AG10803 (cell line): ENCODE measurements at regions not wholly inside any gene's neighbourhood (a gene's known extent, or its start where the extent isn't known, plus 50 kb on each side); places are given as distances from the start of the nearest gene placed in this dataset.

ENCODE experiments used
- DNase-seq: peaks from one replicate; pipeline ENCODE4 v3.0.0; 2010; ENCODE audit warnings: low read depth
- H3K4me3 ChIP-seq: 2 replicates; pipeline ENCODE4 v1.5.1; 2011; ENCODE audit warnings: mild to moderate bottlenecking, low read length, control low read depth
- TF ChIP-seq, protein P1 (sequence below): conservative IDR thresholded peaks from 2 replicates; pipeline ENCODE4 v1.5.1; 2011; ENCODE audit warnings: mild to moderate bottlenecking, low read length, control low read depth, inconsistent platforms

- no peak for DNase-seq
- TF ChIP-seq, protein P1, sequence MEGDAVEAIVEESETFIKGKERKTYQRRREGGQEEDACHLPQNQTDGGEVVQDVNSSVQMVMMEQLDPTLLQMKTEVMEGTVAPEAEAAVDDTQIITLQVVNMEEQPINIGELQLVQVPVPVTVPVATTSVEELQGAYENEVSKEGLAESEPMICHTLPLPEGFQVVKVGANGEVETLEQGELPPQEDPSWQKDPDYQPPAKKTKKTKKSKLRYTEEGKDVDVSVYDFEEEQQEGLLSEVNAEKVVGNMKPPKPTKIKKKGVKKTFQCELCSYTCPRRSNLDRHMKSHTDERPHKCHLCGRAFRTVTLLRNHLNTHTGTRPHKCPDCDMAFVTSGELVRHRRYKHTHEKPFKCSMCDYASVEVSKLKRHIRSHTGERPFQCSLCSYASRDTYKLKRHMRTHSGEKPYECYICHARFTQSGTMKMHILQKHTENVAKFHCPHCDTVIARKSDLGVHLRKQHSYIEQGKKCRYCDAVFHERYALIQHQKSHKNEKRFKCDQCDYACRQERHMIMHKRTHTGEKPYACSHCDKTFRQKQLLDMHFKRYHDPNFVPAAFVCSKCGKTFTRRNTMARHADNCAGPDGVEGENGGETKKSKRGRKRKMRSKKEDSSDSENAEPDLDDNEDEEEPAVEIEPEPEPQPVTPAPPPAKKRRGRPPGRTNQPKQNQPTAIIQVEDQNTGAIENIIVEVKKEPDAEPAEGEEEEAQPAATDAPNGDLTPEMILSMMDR, result no peak
- H3K4me3 ChIP-seq, result no peak overlapping the region
Measured at GRCh38 chr11:120019191-120019590, 118.7 kb downstream of the TRIM29 start.

GRCh38 chr11:120017582-120018150 lies 120.2 kb downstream of the TRIM29 start:
- DNase-seq, result no peak
- H3K4me3 ChIP-seq, result no peak overlapping the region
- TF ChIP-seq, protein P1, result no peak

GRCh38 chr11:120013325-120014250 lies 124.3 kb downstream of the TRIM29 start:
- peak; percentile 12 for DNase-seq
- TF ChIP-seq, protein P1, result peak; percentile 55
- no peak overlapping the region for H3K4me3 ChIP-seq

DNA sequence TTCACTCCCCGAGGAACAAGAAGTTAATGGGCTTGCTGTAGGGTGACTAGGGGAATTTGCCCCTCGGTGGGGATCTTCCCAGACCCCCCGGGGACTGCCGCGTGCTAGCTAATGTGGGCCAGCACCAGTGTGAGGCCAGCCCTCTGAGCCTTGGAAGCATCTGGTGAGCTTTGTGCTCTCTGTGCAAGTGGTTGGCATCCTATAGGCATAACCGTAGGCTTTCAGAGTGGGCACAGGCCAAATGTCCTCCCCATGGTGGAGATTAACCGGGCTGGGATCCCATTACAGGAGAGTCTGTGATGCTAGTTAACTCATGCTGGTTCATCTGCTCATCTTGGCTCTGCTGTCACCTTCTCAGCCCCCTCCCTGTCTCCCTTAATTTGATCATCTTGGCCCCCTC lies 125.7 kb downstream of the TRIM29 start:
- DNase-seq, result no peak
- TF ChIP-seq, protein P1, result no peak
- H3K4me3 ChIP-seq, result no peak overlapping the region

- no peak for DNase-seq
- TF ChIP-seq, protein P1, result no peak
- no peak overlapping the region for H3K4me3 ChIP-seq
Measured at GRCh38 chr11:120011836-120012235, 126.1 kb downstream of the TRIM29 start.

DNA sequence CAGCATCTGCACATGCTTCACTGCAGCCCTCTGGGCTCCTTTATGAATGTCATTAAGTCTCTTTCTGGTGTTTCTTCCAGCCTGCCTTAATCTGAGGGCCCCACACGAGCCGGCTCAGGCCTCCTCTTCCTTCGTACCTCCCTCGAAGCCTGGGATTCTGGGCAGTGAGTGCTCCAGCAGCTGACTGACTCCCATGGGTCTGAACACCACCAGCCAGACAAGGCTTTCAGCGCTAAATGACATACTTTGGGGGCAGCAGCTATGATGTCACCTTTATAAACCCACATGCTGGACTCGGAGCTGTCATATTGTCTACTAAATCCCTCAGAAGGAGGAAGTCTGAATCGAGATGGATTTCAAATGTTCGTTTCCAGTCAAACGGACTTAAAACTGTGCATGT lies 127.1 kb downstream of the TRIM29 start:
- no peak for DNase-seq
- no peak overlapping the region for H3K4me3 ChIP-seq
- TF ChIP-seq, protein P1, result no peak

DNA sequence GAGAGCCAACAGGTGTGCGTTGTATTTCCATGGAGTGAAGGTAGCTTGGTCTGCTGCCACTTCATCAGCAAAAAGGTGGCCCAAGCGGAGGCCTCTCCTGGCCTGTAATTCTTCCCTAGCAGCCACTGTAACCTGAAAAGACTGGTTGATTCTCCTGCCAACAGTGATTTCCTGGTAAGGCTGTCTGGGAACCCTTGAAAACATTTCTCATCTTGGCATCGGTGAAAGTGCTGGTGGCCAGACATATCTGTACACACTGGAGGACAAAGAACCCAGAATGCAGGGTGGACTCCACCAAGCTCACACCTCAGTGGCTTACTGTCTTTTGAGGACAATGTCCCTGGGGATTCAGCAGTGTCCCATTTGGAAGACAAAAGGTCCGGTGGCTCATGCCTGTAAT lies 128.0 kb downstream of the TRIM29 start:
- H3K4me3 ChIP-seq, result no peak overlapping the region
- DNase-seq, result no peak
- TF ChIP-seq, protein P1, result no peak
